ENCODE measurements at regions not wholly inside any gene's neighbourhood (a gene's known extent, or its start where the extent isn't known, plus 50 kb on each side); places are given as distances from the start of the nearest gene placed in this dataset.
"Not testable (repeated sequence)": the region's sequence is repeated elsewhere in the genome, so short reads cannot be mapped to it uniquely, and the experiment has no call there.

DNA sequence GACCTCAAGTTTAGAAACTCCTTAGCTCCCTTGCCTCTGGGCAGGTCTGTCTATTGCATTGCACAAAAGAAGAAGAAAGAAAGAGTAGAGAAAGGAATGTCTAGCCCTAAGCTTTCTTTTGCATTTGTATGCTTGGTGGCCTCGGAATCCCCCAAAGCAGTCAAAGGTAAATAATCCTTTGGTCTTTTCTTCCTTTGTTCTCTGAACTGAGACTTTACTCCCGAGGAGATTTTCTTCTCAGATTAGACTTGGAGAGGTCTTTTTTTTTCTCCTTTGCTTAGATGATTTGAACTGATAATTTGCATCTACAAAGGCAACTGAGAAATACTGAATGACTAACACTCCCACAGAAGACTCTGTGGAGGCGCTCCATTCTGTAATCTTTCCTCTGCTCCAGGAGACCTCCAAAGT is 93.2 kb downstream of the AKR1D1 start:
- no peak for FAIRE-seq

DNA sequence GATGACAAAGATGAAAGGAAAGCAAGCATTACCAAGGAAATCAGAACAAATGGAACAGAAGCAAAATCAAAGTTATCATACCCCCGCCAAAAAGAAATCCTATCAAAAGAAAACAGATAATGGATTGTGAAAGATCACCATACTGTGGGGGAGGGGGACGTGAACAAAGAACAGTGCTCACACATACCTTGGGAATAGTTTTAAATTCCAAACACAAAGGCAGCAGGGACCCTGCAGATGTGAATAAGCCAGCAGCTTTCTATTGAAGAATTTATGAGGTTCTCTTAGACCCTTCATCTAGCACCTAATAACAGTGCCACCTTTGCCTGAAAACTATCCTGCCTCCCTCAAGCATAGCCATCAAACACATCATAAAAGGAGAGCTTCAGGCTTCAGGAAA is 94.0 kb downstream of the AKR1D1 start:
- FAIRE-seq, result no peak

DNA sequence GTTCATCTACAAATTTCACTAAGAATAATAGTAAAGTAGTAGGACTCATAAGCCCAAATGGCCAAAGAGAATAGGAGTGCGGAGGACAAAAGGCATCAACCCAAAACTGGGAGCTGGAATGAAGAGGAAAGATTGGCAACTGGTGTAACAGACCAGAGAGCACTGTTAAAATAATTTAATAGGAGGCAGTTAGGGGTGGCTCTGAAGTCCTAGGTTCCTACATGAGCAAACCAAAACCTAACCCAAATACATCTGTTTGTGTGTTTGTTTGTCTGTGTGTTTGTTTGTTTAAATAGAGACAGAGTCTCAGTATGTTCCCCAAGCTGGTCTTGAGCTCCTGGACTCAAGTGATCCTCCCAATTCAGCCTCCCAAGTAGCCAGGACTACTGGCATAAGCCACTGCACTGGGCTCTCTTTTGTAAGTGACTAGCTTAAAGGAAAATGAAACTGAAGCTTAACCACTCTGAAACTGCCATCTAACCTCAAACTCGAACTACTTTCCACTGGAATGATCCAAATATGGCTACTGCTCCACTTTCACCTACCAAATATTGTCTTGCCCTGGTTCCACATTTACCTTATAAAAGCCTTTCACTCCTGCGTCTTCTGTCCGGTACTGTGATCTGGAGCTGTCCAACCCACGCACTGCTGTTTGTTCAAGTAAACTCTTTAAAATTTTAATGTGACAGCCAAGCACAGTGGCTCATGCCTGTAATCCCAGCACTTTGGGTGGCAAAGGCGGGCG is 94.9 kb downstream of the AKR1D1 start:
- FAIRE-seq, result no peak

DNA sequence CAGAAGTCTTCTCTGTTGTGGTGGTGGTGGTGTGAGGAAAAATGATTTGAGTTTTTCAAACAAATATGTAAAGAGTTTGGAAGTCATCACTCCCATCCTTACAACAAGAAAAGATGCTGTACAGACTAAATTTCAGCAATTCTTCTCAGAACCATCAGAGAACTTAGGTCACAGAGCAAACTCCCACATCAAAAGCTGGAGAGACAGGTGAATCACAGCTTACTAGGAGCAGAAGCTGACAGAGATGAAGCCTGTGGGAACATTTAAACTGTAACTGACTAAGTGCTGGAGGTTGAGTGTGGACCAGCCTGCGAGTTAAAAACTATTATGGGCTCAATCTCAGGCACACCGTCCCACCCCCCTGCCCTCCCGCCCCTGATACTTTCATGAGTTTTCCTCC is 97.3 kb downstream of the AKR1D1 start:
- FAIRE-seq, result no peak

DNA sequence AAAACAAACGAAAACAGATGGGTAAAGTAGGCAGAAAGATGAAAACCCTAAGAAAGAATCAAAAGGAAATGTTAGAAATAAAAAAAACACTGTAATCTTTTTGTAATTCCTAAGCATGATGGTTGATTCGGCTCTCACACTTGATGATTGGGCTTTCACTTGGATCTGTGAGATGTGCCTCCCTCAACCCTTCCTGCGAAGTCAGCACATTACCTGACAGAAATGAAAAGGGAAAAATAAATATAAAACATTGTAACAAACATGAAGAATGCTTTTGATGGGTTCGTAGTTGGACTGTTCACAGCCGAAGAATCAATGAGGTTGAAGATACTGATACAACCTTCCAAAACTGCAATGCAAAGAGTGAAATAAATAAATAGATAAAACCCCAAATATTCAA is 99.8 kb downstream of the AKR1D1 start:
- no peak for FAIRE-seq

DNA sequence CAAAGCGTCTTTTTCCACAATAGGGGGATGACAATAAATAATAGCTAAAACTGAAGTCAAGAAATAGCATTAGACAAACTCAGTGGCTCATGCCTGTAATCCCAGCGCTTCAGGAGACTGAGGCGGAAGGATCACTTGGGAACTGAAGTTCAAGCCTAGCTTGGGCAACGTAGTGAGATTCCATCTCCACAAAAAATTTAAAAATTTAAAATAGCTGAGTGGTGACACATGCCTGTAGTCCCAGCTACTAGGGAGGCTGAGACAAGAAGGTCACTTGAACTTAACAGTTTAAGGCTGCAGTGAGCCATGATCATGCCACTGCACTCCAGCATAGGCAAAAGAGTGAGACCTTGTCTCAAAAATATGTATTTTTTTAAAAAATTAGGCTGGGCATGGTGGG is 107.9 kb downstream of the AKR1D1 start:
- FAIRE-seq, result no peak

DNA sequence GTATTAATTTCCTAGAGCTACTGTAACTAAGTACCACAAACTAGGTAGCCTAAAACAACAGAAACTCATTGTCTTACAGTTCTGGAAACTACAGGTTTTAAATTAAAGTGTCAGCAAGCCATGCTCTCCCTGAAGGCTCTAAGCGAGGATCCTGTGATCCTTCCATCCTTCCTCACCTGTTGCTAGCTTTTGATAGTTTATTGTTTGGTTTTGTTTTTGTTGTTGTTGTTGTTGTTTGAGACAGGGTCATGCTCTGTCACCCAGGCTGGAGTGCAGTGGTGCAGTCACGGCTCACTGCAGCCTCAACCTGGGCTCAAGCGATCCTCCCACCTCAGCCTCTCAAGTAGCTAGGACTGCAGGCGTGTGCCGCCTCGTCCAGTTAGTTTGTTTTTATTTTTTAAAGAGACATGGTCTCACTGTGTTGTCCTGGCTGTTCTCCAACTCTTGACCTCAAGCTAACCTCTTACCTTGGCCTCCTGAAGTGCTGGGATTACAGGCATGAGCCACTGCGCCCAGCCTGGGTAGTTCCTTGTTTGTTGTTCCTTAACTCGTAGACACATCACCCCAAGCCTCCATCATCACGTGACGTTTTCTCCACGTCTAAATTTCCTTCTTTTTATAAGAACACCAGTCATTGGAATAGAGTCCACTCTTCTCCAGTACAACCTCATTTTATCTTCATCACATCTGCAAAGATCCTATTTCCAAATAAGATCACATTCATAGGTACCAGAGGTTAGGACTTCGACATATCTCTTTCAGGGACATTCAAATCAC is 109.1 kb downstream of the AKR1D1 start:
- FAIRE-seq, result no peak

DNA sequence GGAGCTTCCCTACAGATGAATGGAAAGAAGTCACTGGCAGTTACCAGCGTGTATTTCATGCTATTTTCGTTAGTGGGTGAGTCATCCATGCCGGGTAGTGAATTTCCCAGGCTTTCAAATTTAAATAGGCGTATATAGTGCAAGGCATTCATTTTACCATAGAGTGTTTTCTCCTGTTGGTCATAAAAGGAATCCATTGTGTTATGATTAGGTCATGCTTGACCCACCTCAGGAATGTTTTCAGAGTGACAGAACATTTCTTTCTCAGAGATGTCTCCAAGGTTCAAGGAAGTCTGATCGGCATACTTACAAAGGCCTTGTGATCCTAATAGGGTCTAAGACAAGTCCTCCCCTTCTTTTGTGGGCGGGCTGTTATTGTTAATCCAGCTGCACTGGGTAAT is 110.7 kb downstream of the AKR1D1 start:
- no peak for FAIRE-seq

DNA sequence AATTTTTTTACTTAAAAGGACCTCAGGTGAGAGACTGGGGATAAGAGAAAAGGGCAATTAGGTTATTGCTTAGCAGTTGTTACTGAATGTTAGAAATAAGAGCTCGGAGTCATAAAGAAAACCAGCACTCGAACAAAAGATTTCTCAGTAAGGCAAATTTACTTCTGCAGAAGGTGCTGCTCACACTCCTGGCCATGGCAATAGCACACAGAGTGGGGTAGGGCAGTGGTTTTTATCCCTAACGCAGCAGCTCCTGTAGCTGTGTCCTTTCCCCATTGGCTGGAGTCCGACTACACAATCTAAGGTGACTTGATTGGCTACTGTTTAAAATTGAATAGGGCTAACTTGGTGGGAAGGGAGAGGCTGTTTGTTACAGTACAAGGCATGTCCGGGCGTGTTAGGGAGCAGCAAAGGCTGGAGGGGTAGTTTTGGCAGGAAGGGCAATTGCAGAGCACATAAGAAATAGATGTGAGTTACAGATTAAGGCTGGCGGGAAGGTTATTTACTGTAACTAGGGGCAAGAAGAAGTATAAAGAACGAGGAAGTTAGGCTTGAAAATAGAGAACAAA is 112.1 kb downstream of the AKR1D1 start:
- no peak for FAIRE-seq

DNA sequence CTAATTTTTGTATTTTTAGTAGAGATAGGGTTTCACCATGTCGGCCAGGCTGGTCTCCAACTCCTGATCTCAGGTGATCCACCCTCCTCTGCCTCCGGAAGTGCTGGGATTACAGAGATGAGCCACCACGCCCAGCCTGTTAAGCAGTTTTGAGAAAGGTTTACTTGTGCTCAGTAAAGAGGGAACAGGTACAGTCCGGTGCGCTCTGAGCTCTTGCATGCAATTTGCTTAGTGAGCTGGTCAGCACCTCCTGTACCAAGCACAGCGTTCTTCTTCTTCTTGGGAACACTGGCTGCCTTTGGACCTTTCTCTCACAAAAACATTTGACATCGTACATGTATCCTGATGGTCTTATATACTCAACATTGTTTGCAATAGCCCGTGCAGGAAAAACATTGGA is 118.3 kb downstream of the AKR1D1 start:
- FAIRE-seq, result no peak

DNA sequence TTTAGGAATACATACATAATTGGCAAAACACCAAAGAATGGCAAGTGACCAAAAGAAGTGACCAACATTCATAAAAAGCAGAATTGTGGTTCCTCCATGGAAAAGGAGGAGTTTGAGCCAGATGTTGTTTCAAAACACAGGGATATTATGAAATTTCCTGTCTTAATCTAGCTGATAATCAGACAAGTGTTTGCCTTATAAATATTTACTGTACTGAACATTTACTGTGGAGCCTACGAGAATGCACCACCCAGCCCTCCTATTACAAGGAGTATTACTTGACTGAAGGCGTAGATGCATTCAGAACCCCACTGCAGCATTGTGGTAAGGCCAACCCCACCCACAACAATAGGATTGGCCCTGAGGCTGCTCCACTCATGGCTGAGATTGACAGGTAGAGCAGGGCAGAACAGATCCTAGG is 118.9 kb downstream of the AKR1D1 start:
- FAIRE-seq, result no peak

DNA sequence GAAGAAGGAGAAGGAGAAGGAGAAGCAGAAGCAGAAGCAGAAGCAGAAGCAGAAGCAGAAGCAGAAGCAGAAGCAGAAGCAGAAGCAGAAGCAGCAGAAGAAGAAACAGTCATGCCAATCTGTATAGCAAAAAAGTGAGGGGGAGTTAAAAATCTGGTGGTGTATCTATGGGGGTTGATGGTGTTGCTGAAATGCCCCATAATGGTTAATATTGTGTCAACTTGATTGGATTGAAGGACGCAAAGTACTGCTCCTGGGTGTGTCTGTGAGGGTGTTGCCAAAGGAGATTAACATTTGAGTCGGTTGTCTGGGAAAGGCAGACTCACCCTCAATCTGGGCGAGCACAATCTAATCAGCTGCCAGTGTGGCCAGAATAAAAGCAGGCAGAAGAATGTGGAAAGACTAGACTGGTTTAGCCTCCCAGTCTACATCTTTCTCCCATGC is 120.3 kb downstream of the AKR1D1 start:
- FAIRE-seq, result not testable (repeated sequence)

DNA sequence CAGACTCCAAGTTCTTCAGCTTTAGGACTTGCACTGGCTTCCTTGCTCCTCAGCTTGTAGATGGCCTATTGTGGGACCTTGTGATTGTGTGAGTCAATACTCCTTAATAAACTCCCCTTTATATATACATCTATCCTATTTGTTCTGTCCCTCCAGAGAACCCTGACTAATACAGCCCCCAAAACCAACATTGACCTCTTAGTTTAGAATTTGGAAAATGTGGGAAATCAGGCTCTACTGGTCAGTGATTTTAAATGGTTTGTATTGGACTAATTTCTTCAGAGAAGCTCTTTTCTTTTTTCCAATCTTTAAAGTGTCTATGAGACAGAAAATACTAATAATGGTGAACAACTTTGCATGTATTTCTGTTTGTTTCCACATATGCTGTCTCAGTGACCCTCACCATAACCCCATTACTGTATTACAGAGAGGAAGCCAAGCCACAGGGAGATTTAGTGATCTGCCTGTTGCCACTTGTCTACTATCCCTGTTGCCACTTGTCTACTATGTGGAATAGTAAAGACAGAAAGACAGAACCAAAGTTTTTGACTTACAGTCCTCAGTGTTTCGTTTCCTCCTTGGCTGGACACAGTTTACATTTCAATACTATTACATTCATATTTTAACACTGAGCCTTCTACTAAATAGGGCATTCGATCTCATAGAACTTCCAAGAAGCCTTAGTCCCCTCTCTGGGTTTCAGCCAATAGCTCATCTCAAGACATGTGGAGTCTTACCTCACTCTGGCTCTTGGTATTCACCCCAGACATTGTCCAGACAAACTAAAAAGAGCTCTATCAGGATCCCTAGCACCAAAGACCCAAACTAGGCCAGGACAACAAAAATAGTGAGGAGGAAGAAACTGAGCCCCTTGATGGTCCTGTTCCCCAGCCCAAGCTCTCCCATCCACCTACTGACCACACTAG is 121.0 kb downstream of the AKR1D1 start:
- FAIRE-seq, result no peak

DNA sequence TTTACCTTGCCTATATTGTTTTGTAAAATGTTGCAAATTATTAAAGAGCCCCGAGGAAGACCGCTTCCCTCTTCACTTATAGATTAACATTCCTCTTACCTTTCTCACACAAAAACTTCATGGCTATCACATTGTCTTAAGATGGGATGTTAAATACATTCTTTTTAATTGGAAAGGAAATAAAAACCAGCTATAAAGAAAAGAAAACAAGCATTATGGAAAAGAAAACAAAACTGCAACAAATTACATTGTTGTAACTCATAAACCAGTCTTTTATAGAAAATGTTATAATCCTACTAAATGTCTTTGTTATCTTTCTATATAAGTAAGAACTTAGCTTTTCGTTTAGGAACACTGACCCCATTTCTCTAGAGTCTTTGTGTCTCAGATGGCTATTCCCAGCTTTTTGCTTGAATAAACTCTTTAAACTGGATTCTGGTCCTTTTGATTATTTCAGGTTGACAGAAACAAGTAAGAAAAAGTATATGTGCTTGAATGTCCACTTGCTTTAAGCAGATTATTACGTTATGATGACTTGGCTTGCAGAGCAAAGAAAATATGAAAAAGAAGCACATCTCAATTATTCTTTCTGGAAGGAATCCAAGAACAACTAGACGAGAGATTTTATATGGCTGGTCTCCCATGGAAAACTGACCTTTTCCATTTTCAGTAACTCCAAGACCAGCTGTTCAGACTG is 128.2 kb downstream of the AKR1D1 start:
- FAIRE-seq, result no peak

DNA sequence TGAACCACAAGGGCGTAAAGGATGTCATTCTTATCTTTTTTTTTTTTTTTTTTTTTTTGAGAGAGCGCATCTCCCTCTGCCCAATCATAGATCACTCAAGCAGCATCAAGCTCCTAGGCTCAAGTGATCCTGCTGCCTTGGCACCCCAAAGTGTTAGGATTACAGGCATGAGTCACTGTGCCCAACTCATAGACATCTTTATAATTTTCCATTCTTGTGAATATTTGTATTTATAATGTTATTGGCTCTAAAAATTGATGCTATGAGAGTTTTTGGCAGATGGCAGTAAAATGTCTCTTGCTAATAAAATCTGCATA is 128.7 kb downstream of the AKR1D1 start:
- FAIRE-seq, result no peak

DNA sequence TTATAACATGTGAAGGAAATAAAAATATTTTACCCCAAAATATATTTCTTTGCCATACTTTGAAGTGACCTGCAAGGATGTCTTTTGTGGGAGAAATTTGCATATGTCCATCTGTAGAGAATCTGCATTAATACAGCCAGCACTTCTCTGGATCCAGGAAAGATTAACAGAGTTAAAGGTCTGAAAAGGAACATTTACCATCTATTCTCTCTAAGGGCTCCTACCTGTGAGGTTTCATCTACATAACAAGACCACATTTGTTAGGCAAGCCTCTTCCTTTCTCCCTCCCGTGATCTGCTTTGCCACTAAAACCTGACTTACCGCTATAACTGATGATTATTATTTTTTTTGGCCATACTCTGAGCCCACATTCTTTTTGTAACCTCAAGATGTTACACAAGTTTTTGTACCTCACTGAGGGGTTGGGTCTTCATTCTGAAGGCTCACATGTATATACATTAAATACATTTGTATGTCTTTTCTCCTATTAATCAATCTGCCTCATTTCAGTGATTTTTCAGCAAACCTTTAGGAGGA is 129.4 kb downstream of the AKR1D1 start:
- FAIRE-seq, result no peak

DNA sequence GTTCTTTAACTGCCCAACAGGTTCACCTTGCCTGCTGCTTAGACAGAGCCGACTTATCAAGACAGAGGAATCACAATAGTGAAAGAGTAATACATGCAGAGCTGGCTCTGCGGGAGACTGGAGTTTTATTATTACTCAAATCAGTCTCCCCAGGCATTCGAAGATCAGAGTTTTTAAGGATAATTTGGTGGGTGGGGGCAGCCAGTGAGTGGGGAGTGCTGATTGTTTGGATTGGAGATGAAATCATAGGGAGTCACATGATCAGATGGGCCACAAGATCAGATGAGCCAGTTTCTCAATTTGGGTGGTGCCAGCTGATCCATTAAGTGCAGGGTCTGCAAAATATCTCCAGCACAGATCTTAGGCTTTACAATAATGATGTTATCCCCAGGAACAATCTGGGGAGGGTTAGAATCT is 131.3 kb downstream of the AKR1D1 start:
- no peak for FAIRE-seq

DNA sequence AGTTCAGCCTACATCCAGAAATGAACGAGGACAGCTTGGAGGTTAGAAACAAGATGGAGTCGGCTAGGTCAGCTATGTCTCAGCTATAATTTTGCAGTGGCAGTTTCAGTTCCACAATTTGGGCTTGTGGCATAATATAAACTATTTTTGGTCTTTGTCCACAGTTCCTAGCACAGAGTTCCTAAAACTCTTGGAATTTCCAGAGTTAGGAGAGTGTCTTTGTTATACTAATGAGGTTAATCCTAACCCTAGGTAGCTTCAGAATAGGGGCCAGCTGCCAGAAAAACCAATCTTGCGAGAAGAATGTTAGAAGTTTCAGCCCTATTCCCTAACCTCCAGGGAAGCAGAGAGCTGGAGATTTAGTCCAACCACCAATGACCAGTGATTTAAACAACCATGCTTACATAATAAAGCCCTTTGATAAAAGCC is 131.9 kb downstream of the AKR1D1 start:
- no peak for FAIRE-seq

DNA sequence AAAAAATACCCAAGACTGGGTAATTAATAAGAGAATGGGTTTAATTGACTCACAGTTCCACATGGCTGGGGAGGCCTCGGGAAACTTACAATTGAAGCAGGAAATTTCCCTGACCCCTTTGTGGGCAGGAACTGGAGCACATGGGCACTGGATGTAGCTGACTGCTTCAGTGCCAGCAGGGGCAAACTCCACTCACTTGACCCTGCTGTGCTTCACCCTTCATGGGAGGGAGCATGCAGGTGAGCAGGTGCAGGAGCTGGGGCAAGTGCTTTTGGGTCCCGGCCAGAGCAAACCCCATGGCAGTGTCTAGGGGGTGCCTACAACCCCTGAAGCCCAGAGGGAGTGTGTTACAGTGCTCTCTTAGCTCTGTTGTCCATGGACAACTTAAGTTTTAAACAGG is 132.6 kb downstream of the AKR1D1 start:
- no peak for FAIRE-seq

DNA sequence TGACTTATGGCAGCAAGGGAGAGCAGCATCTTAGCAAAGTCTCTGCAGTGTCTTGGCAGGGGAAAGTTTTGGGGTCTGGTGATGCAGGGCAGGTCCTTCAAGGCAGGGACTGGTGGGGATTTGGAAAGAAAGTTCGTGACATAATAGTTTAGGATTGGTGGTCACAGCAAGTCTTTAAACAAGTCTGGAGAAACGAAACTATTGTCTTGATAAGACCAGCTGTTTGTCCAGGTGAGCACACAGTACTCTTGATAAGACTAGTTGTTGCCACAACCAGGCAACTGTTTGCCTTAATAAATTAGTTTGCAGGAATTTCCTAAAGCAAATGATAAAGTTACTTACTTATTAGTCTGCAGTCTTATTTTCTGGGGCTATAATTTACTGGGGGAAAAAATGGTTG is 136.1 kb downstream of the AKR1D1 start:
- FAIRE-seq, result no peak

DNA sequence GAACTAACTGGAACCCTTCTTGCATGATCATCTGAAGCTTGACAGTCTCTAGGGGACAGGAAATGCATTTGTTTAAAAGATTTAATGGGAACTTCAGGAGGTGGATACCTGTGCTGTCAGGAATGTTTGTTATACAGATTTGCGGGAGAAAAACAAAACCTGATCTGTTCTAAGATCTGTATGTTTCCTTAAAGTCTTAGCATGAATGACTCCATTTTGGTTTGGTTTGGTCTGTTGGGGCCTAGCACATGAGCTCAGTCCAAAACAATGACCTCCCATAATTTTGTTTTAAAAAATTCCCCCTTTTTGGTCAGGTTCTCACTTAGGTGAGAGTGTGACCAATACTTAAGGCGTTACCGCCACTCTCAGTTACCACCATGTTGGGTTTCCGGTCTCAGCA is 138.7 kb downstream of the AKR1D1 start:
- FAIRE-seq, result no peak

DNA sequence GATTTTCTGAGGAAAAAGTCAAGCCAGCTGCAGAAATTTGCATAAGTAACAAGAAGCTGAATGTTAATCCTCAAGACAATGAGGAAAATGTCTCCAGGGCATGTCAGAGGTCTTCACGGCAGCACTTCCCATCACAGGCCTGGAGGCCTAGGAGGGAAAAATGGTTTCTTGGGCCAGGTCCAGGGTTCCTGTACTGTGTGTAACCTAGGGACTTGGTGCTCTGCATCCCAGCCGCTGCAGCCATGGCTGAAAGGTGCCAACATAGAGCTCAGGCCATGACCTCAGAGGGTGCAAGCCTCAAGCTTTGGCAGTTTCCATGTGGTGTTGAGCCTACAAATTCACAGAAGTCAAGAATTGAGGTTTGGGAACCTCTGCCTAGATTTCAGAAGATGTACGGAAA is 144.1 kb downstream of the AKR1D1 start:
- not testable (repeated sequence) for FAIRE-seq

Data from A204.1 (cell line).